ENCODE measurements at regions not wholly inside any gene's neighbourhood (a gene's known extent, or its start where the extent isn't known, plus 50 kb on each side); places are given as distances from the start of the nearest gene placed in this dataset.

GRCh38 chrX:8254401-8254800, 83.3 kb upstream of the VCX2 start:
- no peak overlapping the region for H3K9ac ChIP-seq (ENCODE audit: low read length)
- H2BK5ac ChIP-seq (ENCODE audit: low read depth, low read length, poor library complexity, severe bottlenecking) = no peak overlapping the region
- H3K27ac ChIP-seq (ENCODE audit: low read length, poor library complexity, severe bottlenecking) = no peak overlapping the region
- no peak overlapping the region for H2BK12ac ChIP-seq (ENCODE audit: low read length in 2 of 2)
- peaks cover 4% of the 10 kb centered on the region for H3K9me3 ChIP-seq (ENCODE audit: control insufficient read depth, low read length)
- no peak overlapping the region for H3K23ac ChIP-seq (ENCODE audit: low read length in 2 of 2)
- no peak overlapping the region for H3K18ac ChIP-seq (ENCODE audit: low read depth in 1 of 2, low read length in 2 of 2)
- no peak overlapping the region for H3K4ac ChIP-seq (ENCODE audit: low read depth in 1 of 2, low read length in 2 of 2)
- H3K79me1 ChIP-seq (replicated peaks; ENCODE audit: low read length, poor library complexity, severe bottlenecking) = no peaks in the 10 kb centered on the region
- H3K36me3 ChIP-seq (ENCODE audit: control insufficient read depth in 1 of 2, insufficient read depth in 2 of 2, low read depth in 1 of 2, low read length in 2 of 2) = no peaks in the 10 kb centered on the region
- no peak overlapping the region for H4K8ac ChIP-seq (ENCODE audit: low read length)
- H3K27me3 ChIP-seq (ENCODE audit: control insufficient read depth in 1 of 2, insufficient read depth in 1 of 2, low read length in 2 of 2) = no peaks in the 10 kb centered on the region
- no peak overlapping the region for H2AK5ac ChIP-seq (ENCODE audit: low read length, severe bottlenecking)
- no peak overlapping the region for H2BK120ac ChIP-seq (ENCODE audit: low read depth, low read length)
- no peak overlapping the region for H3K4me2 ChIP-seq (ENCODE audit: low read length, poor library complexity, severe bottlenecking)
- no peak overlapping the region for H3K4me3 ChIP-seq (ENCODE audit: insufficient read depth in 1 of 2, low read depth in 1 of 2, low read length in 2 of 2)
- no peak overlapping the region for H2AFZ ChIP-seq (ENCODE audit: low read depth, low read length)
- H3K4me1 ChIP-seq (ENCODE audit: control insufficient read depth, insufficient read depth, low read depth, low read length) = no peaks in the 10 kb centered on the region
- H4K91ac ChIP-seq (ENCODE audit: low read length) = no peak overlapping the region
- WGBS = no CpG with 5 or more reads among the region's 2 CpGs
- no peak overlapping the region for H2BK15ac ChIP-seq (ENCODE audit: low read depth, poor library complexity, severe bottlenecking)
- DNase-seq = no peak
- no peak overlapping the region for H3K14ac ChIP-seq (ENCODE audit: low read length in 2 of 2)

GRCh38 chrX:8272821-8273220, 101.8 kb upstream of the VCX2 start:
- Histone ChIP-seq H2AFZ (ENCODE audit: low read depth, low read length) (no peak overlapping the region), H4K8ac (ENCODE audit: low read length) (no peak overlapping the region), H3K27me3 (ENCODE audit: control insufficient read depth in 1 of 2, insufficient read depth in 1 of 2, low read length in 2 of 2) (no peaks in the 10 kb centered on the region), H3K4me3 (ENCODE audit: insufficient read depth in 1 of 2, low read depth in 1 of 2, low read length in 2 of 2) (no peak overlapping the region), H3K18ac (ENCODE audit: low read depth in 1 of 2, low read length in 2 of 2) (no peak overlapping the region), H3K4me1 (ENCODE audit: control insufficient read depth, insufficient read depth, low read depth, low read length) (no peaks in the 10 kb centered on the region), H3K79me1 (replicated peaks; ENCODE audit: low read length, poor library complexity, severe bottlenecking) (no peaks in the 10 kb centered on the region), H3K27ac (ENCODE audit: low read length, poor library complexity, severe bottlenecking) (no peak overlapping the region), H4K91ac (ENCODE audit: low read length) (no peak overlapping the region), H2BK12ac (ENCODE audit: low read length in 2 of 2) (no peak overlapping the region), H2AK5ac (ENCODE audit: low read length, severe bottlenecking) (no peak overlapping the region), H3K4ac (ENCODE audit: low read depth in 1 of 2, low read length in 2 of 2) (no peak overlapping the region), H2BK15ac (ENCODE audit: low read depth, poor library complexity, severe bottlenecking) (no peak overlapping the region), H2BK120ac (ENCODE audit: low read depth, low read length) (no peak overlapping the region), H3K9me3 (ENCODE audit: control insufficient read depth, low read length) (peaks cover 27% of the 10 kb centered on the region), H3K4me2 (ENCODE audit: low read length, poor library complexity, severe bottlenecking) (no peak overlapping the region), H3K23ac (ENCODE audit: low read length in 2 of 2) (no peak overlapping the region), H2BK5ac (ENCODE audit: low read depth, low read length, poor library complexity, severe bottlenecking) (no peak overlapping the region), H3K9ac (ENCODE audit: low read length) (no peak overlapping the region), H3K14ac (ENCODE audit: low read length in 2 of 2) (no peak overlapping the region), H3K36me3 (ENCODE audit: control insufficient read depth in 1 of 2, insufficient read depth in 2 of 2, low read depth in 1 of 2, low read length in 2 of 2) (no peaks in the 10 kb centered on the region)
- DNase-seq = no peak
- WGBS = 78% methylated on average over 2 of the region's 4 CpGs

- Histone ChIP-seq H3K4me1 (ENCODE audit: control insufficient read depth, insufficient read depth, low read depth, low read length) (no peaks in the 10 kb centered on the region), H2AFZ (ENCODE audit: low read depth, low read length) (no peak overlapping the region), H2BK15ac (ENCODE audit: low read depth, poor library complexity, severe bottlenecking) (no peak overlapping the region), H2BK12ac (ENCODE audit: low read length in 2 of 2) (no peak overlapping the region), H2BK120ac (ENCODE audit: low read depth, low read length) (no peak overlapping the region), H4K91ac (ENCODE audit: low read length) (no peak overlapping the region), H3K18ac (ENCODE audit: low read depth in 1 of 2, low read length in 2 of 2) (no peak overlapping the region), H3K4ac (ENCODE audit: low read depth in 1 of 2, low read length in 2 of 2) (no peak overlapping the region), H3K14ac (ENCODE audit: low read length in 2 of 2) (no peak overlapping the region), H4K8ac (ENCODE audit: low read length) (no peak overlapping the region), H2AK5ac (ENCODE audit: low read length, severe bottlenecking) (no peak overlapping the region), H3K36me3 (ENCODE audit: control insufficient read depth in 1 of 2, insufficient read depth in 2 of 2, low read depth in 1 of 2, low read length in 2 of 2) (no peaks in the 10 kb centered on the region), H3K4me3 (ENCODE audit: insufficient read depth in 1 of 2, low read depth in 1 of 2, low read length in 2 of 2) (no peak overlapping the region), H3K9ac (ENCODE audit: low read length) (no peak overlapping the region), H3K23ac (ENCODE audit: low read length in 2 of 2) (no peak overlapping the region), H2BK5ac (ENCODE audit: low read depth, low read length, poor library complexity, severe bottlenecking) (no peak overlapping the region), H3K27me3 (ENCODE audit: control insufficient read depth in 1 of 2, insufficient read depth in 1 of 2, low read length in 2 of 2) (no peaks in the 10 kb centered on the region), H3K4me2 (ENCODE audit: low read length, poor library complexity, severe bottlenecking) (no peak overlapping the region), H3K27ac (ENCODE audit: low read length, poor library complexity, severe bottlenecking) (no peak overlapping the region), H3K79me1 (replicated peaks; ENCODE audit: low read length, poor library complexity, severe bottlenecking) (no peaks in the 10 kb centered on the region), H3K9me3 (ENCODE audit: control insufficient read depth, low read length) (peaks cover 28% of the 10 kb centered on the region)
- no CpG with 5 or more reads among the region's 5 CpGs for WGBS
- no peak for DNase-seq
Measured at GRCh38 chrX:8273451-8273895, 102.4 kb upstream of the VCX2 start.

- no peak overlapping the region for H4K91ac ChIP-seq (ENCODE audit: low read length)
- H2BK5ac ChIP-seq (ENCODE audit: low read depth, low read length, poor library complexity, severe bottlenecking) = no peak overlapping the region
- no peak overlapping the region for H2BK15ac ChIP-seq (ENCODE audit: low read depth, poor library complexity, severe bottlenecking)
- no CpG with 5 or more reads among the region's 2 CpGs for WGBS
- H3K79me1 ChIP-seq (replicated peaks; ENCODE audit: low read length, poor library complexity, severe bottlenecking) = no peaks in the 10 kb centered on the region
- no peak overlapping the region for H4K8ac ChIP-seq (ENCODE audit: low read length)
- no peak overlapping the region for H2AFZ ChIP-seq (ENCODE audit: low read depth, low read length)
- H2BK120ac ChIP-seq (ENCODE audit: low read depth, low read length) = no peak overlapping the region
- H3K4me3 ChIP-seq (ENCODE audit: insufficient read depth in 1 of 2, low read depth in 1 of 2, low read length in 2 of 2) = no peak overlapping the region
- H3K9me3 ChIP-seq (ENCODE audit: control insufficient read depth, low read length) = peaks cover 27% of the 10 kb centered on the region
- no peaks in the 10 kb centered on the region for H3K27me3 ChIP-seq (ENCODE audit: control insufficient read depth in 1 of 2, insufficient read depth in 1 of 2, low read length in 2 of 2)
- H3K4me2 ChIP-seq (ENCODE audit: low read length, poor library complexity, severe bottlenecking) = no peak overlapping the region
- H3K14ac ChIP-seq (ENCODE audit: low read length in 2 of 2) = no peak overlapping the region
- H3K9ac ChIP-seq (ENCODE audit: low read length) = no peak overlapping the region
- DNase-seq = no peak
- H3K4ac ChIP-seq (ENCODE audit: low read depth in 1 of 2, low read length in 2 of 2) = no peak overlapping the region
- H2BK12ac ChIP-seq (ENCODE audit: low read length in 2 of 2) = no peak overlapping the region
- no peak overlapping the region for H2AK5ac ChIP-seq (ENCODE audit: low read length, severe bottlenecking)
- H3K27ac ChIP-seq (ENCODE audit: low read length, poor library complexity, severe bottlenecking) = no peak overlapping the region
- no peaks in the 10 kb centered on the region for H3K4me1 ChIP-seq (ENCODE audit: control insufficient read depth, insufficient read depth, low read depth, low read length)
- no peak overlapping the region for H3K23ac ChIP-seq (ENCODE audit: low read length in 2 of 2)
- H3K18ac ChIP-seq (ENCODE audit: low read depth in 1 of 2, low read length in 2 of 2) = no peak overlapping the region
- no peaks in the 10 kb centered on the region for H3K36me3 ChIP-seq (ENCODE audit: control insufficient read depth in 1 of 2, insufficient read depth in 2 of 2, low read depth in 1 of 2, low read length in 2 of 2)
Measured at GRCh38 chrX:8274170-8274569, 103.1 kb upstream of the VCX2 start.

Measured in mesenchymal stem cell (in vitro differentiated cells and primary cell).